ENCODE measurements at regions not wholly inside any gene's neighbourhood (a gene's known extent, or its start where the extent isn't known, plus 50 kb on each side); places are given as distances from the start of the nearest gene placed in this dataset.

DNA sequence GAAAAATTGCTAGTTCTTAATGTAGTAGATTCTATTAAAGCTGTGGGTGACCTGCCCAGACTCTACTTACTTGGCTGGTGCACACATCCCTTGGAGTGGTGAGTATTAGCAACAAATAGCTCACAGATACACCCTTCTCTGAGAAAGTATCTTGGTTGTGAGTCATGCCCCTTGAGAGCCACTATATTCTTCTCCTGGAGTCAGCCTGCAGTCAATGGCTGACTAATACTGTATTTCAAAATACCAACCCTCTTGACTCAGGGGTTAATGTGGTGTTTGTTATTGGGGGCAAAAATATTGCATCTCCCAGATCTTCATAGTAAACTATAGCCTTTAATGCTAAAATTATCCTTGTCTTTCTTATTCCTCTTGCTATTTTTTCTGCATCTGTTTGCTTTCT lies 354.9 kb downstream of the BMPER start:
- TF ChIP-seq CTCF (IDR thresholded peaks at IDR 0.05; ENCODE audit: low read depth, low read length) (no peak), EZH2phosphoT487 (IDR thresholded peaks at IDR 0.05; ENCODE audit: low read depth) (no peak)
